Osteoblast (primary cell): ENCODE measurements at regions not wholly inside any gene's neighbourhood (a gene's known extent, or its start where the extent isn't known, plus 50 kb on each side); places are given as distances from the start of the nearest gene placed in this dataset.

Experiments used
- DNase-seq: peaks from one replicate; pipeline ENCODE4 v3.0.0; 2011; ENCODE audit warnings: low spot score, mixed read lengths; ENCODE audit not compliant: insufficient read length; ENCODE audit errors: missing footprints
- H2AFZ ChIP-seq: 2 replicates; pipeline ENCODE4 v1.6.0; 2011; ENCODE audit warnings: mild to moderate bottlenecking, low read length
- H3K27ac ChIP-seq: 2 replicates; pipeline ENCODE4 v1.5.1; 2011; ENCODE audit warnings: mild to moderate bottlenecking, low read depth, low read length, moderate library complexity
- H3K27me3 ChIP-seq: 2 replicates; pipeline ENCODE4 v1.6.0; 2012; ENCODE audit warnings: mild to moderate bottlenecking, control low read depth, inconsistent platforms, low read length, moderate library complexity; ENCODE audit not compliant: insufficient read depth
- H3K36me3 ChIP-seq: 2 replicates; pipeline ENCODE4 v1.5.1; 2011; ENCODE audit warnings: mild to moderate bottlenecking, low read length, control low read depth, moderate library complexity; ENCODE audit not compliant: insufficient read depth
- H3K4me1 ChIP-seq: 2 replicates; pipeline ENCODE4 v1.5.1; 2011; ENCODE audit warnings: mild to moderate bottlenecking, low read length, control low read depth, moderate library complexity; ENCODE audit not compliant: insufficient read depth
- H3K4me2 ChIP-seq: 2 replicates; pipeline ENCODE4 v1.6.0; 2011; ENCODE audit warnings: mild to moderate bottlenecking, low read length; ENCODE audit not compliant: insufficient read depth
- H3K4me3 ChIP-seq: fragments of 200-600 bp; sonication (generic); 3 replicates; pipeline ENCODE4 v1.5.1; 2012; ENCODE audit warnings: mild to moderate bottlenecking, low read length, inconsistent platforms; ENCODE audit not compliant: insufficient read depth
- H3K79me2 ChIP-seq: 2 replicates; pipeline ENCODE4 v1.6.0; 2012; ENCODE audit warnings: mild to moderate bottlenecking, low read length, control low read depth, inconsistent platforms; ENCODE audit not compliant: insufficient read depth
- H3K9me3 ChIP-seq: 2 replicates; pipeline ENCODE4 v1.5.1; 2011; ENCODE audit warnings: low read depth, low read length, control low read depth
- H4K20me1 ChIP-seq: 2 replicates; pipeline ENCODE4 v1.6.0; 2012; ENCODE audit warnings: mild to moderate bottlenecking, low read length, control low read depth; ENCODE audit not compliant: insufficient read depth
- CTCF ChIP-seq: IDR thresholded peaks from 2 replicates; pipeline ENCODE4 v1.5.1; 2011; ENCODE audit warnings: mild to moderate bottlenecking, low read depth, low read length, moderate library complexity; ENCODE audit errors: extremely low read depth

GRCh38 chr22:26748845-26749244, 91.5 kb downstream of the MIAT start:
- Histone ChIP-seq H3K27me3 (no peaks in the 10 kb centered on the region), H4K20me1 (no peaks in the 10 kb centered on the region), H3K9me3 (no peaks in the 10 kb centered on the region), H3K27ac (no peak overlapping the region), H3K36me3 (no peaks in the 10 kb centered on the region), H3K4me3 (no peak overlapping the region), H3K4me1 (no peaks in the 10 kb centered on the region), H3K4me2 (no peak overlapping the region), H2AFZ (no peak overlapping the region), H3K79me2 (no peaks in the 10 kb centered on the region)
- no peak for DNase-seq
- TF ChIP-seq CTCF: no peak

- Histone ChIP-seq H3K27ac (no peak overlapping the region), H3K27me3 (no peaks in the 10 kb centered on the region), H3K9me3 (no peaks in the 10 kb centered on the region), H3K4me2 (no peak overlapping the region), H3K4me3 (no peak overlapping the region), H3K4me1 (no peaks in the 10 kb centered on the region), H3K79me2 (no peaks in the 10 kb centered on the region), H4K20me1 (no peaks in the 10 kb centered on the region), H3K36me3 (no peaks in the 10 kb centered on the region), H2AFZ (no peak overlapping the region)
- no peak for DNase-seq
- TF ChIP-seq CTCF: no peak
Measured at GRCh38 chr22:26751217-26751616, 93.8 kb downstream of the MIAT start.

- no peaks in the 10 kb centered on the region for H3K79me2 ChIP-seq
- no peak for DNase-seq
- TF ChIP-seq CTCF: no peak
- no peak overlapping the region for H3K4me3 ChIP-seq
- no peaks in the 10 kb centered on the region for H3K9me3 ChIP-seq
- H3K4me2 ChIP-seq: no peak overlapping the region
- H3K36me3 ChIP-seq: no peaks in the 10 kb centered on the region
- no peaks in the 10 kb centered on the region for H4K20me1 ChIP-seq
- no peaks in the 10 kb centered on the region for H3K27me3 ChIP-seq
- no peak overlapping the region for H2AFZ ChIP-seq
- no peaks in the 10 kb centered on the region for H3K4me1 ChIP-seq
- H3K27ac ChIP-seq: no peak overlapping the region
Measured at GRCh38 chr22:26753125-26753862, 95.9 kb downstream of the MIAT start.

- Histone ChIP-seq H2AFZ (peak overlapping the region; percentile 80), H3K9me3 (no peaks in the 10 kb centered on the region), H3K27ac (no peak overlapping the region), H3K79me2 (no peaks in the 10 kb centered on the region), H3K4me2 (peak overlapping the region; percentile 72), H3K4me3 (peak overlapping the region; percentile 65), H3K4me1 (no peaks in the 10 kb centered on the region), H4K20me1 (no peaks in the 10 kb centered on the region), H3K36me3 (no peaks in the 10 kb centered on the region), H3K27me3 (no peaks in the 10 kb centered on the region)
- peak; percentile 90 for DNase-seq
- TF ChIP-seq CTCF: peak; percentile 63
Measured at GRCh38 chr22:26756675-26757293, 99.4 kb downstream of the MIAT start.
